GM18867 (cell line): ENCODE measurements at regions not wholly inside any gene's neighbourhood (a gene's known extent, or its start where the extent isn't known, plus 50 kb on each side); places are given as distances from the start of the nearest gene placed in this dataset.

ENCODE experiments used
- ATAC-seq: cut with Tn5 transposase; IDR thresholded peaks from one replicate; pipeline ENCODE4 v1.9.1; 2021; ENCODE audit warnings: mild to moderate bottlenecking, moderate library complexity; ENCODE audit not compliant: unreplicated experiment

GRCh38 chr2:5119046-5119445, 573.1 kb upstream of the SOX11 start:
- ATAC-seq: no peak

DNA sequence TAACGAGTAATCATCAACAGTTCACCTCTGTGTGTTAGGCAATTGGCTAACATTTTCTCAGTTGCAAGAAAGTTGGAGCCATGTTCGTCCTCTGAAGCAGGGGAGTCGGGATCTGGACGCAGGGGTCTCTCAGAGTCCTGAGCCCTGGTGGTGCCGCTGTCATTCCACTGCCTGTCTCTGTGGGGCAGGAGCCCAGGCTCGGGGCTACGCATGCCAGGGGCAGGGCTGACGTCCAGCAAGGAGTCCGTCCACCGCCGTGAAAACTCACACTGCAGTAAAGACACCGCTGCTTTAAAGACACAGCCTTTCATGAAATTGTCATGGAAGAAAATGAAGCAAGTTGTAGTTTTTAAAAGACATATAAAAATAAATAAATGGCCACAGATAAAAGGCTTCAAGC, 571.1 kb upstream of the SOX11 start:
- ATAC-seq: no peak

- ATAC-seq: no peak
Observed at GRCh38 chr2:5121642-5122041, 570.5 kb upstream of the SOX11 start.

DNA sequence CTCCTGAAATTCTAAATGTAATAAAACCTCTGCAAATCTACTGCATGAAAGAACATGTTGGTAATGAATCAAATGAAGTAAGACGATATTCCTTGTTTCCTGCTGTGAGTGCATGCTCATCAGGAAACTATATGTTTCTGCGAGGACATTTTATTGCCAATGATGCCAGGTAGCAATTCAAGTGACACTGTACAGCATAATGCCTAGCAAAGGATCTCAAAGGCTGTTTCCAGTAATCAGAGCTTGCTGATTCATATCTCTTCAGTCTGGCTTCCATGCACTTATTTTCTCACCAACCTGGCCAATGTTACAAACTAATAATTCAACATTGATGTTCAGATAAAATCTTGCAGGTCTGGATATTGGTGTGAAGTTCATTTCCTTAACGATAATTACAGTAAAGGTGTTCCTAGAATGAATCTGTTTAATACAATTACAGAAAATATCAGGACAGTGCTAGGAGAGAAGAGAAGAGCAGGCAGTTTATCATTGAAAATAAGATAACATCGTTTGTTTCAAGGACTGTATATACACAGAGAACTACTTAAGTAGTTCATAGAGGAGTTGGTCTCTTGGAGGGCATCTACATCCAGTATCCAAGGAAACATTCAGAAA, 568.5 kb upstream of the SOX11 start:
- no peak for ATAC-seq

DNA sequence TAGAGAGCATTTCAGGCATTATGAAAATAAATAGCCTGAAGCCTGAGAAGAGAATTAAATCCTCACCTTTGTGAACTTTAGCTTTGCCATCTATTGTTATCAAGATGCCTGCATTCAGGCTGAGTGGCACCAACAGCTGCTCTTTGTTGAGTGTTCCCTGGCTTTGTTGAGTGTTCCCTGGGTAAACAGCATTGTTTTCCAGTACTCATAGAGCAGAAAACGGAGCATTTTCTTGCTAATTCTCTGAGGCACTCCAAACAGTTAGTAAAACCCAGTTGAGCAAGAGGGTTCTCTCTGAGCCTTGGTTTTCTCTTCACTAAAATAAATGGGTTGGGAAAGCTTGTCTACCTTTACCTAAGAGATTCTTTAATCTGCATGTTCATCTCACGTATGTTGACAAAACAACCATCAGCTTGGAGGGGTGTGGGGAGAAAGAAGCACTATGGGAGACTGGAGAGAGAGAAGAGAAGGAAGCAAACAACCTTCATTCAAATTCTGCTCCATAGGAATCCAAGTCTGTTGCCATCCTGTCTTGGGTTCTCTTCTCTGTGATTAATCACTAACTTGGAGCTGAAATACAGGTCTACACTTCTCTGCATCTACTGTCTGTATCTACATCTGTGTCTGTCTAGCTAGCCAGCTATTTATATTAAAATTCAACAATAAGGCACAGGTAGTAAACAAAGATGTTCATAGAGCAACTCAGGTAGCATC, 567.0 kb upstream of the SOX11 start:
- no peak for ATAC-seq

GRCh38 chr2:5132281-5132680, 559.9 kb upstream of the SOX11 start:
- no peak for ATAC-seq

GRCh38 chr2:5140347-5140746, 551.8 kb upstream of the SOX11 start:
- ATAC-seq: no peak

- ATAC-seq: no peak
Observed at GRCh38 chr2:5144159-5144558, 548.0 kb upstream of the SOX11 start.

DNA sequence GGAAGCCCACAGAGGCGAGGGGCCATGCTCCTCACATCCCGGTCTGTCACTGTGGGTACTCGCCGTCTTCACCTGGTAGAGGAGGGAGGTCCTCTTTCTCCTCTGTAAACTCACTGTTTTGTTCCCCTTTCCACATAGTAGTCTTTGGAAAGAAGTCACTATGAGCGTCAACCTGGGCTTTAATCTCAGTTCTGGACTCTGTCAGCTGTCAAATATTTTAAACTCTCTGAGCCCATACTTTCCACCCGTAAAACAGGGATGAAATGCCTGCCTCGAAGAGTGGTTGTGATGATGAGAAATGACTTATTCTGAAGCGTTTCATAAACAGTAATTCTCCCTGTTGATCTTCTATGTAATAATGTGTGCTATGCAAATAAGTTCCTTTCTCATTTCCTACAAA, 547.1 kb upstream of the SOX11 start:
- ATAC-seq: no peak

DNA sequence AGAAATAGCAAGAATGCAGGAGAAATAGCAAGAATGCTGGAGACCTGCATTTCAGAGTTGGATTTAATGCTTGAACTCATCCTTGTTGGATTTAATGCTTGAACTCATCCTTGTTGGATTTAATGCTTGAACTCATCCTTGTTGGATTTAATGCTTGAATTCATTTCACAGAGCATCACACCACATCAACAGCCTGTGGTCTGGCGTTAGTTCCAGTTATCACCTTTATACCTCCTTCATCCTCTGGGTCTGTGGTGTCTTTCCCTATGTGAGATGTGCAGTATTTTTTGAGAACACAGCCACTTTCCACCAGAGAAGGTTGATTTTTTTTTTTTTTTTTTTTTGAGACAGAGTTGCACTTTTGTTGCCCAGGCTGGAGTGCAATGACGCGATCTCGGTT, 546.4 kb upstream of the SOX11 start:
- no peak for ATAC-seq

GRCh38 chr2:5148392-5149085, 543.6 kb upstream of the SOX11 start:
- ATAC-seq: no peak

GRCh38 chr2:5150871-5151270, 541.3 kb upstream of the SOX11 start:
- ATAC-seq: no peak

- no peak for ATAC-seq
Observed at GRCh38 chr2:5164776-5165525, 527.2 kb upstream of the SOX11 start.

GRCh38 chr2:5172923-5173322, 519.3 kb upstream of the SOX11 start:
- no peak for ATAC-seq

DNA sequence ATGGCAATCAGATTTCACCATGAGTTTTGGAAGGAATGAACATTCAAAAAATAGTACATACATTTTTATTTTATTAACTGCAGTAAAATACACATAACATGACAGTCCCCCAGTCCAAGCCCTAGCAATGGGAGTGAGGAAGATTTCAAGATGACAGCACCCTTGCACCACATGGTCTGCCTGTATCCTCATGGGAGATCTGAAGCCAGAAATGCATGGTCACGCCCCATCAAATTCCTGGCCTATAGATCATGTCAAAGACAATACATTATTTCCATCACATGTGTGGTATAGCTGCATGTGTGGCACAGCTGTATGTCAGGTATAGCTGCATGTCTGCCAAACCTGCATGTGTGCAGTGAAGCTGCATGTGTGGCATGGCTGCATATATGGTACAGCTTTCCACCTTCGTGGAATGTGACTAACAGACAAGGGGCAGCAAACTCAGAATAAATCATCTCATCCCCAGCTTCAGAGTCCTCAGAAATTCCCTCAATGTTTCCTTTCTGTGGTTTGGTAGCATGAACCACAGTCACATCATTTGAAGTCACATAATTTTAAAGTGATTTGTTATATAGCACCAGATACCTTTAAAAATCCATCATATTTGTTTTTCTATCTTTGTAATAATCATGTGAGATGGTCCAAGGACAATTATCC, 518.2 kb upstream of the SOX11 start:
- no peak for ATAC-seq

DNA sequence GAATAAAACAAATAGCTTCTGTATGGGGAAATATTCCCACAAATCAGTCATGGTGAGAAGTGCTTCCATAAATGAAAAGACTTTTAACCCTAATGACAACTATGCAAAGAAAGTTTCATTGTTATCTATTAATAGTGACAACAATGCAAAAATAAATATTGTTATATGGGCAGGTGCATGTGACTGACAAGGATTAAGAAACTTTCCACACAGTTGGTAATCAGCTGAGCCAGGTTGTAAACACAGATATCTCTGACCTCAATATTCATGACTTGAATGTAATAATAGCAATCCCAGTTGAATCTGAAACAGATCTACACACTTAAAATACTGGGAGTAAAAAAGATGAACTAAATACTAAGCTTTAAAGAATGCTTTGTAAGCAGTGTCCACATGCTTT, 517.0 kb upstream of the SOX11 start:
- no peak for ATAC-seq

DNA sequence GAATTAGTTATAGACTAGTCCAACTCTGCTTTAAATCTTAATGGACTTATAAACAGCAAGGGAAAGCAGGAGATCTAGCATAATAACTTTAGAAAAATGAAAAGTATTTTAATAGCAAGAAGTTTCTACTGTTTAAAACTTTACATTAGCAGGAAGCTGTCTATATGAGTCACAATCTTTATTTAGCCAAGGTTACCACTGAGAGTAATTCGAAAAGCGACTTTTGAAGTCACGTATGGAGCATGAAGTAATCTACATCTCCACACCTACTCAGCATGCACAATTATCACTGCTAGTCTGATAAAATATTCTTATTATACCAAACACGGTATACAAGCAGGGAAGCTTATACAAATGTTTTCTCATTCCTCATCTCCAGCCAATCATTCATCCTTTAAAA, 515.4 kb upstream of the SOX11 start:
- ATAC-seq: no peak

GRCh38 chr2:5183031-5183430, 509.2 kb upstream of the SOX11 start:
- no peak for ATAC-seq

GRCh38 chr2:5187283-5187682, 504.9 kb upstream of the SOX11 start:
- no peak for ATAC-seq

GRCh38 chr2:5188636-5189035, 503.5 kb upstream of the SOX11 start:
- ATAC-seq: no peak

DNA sequence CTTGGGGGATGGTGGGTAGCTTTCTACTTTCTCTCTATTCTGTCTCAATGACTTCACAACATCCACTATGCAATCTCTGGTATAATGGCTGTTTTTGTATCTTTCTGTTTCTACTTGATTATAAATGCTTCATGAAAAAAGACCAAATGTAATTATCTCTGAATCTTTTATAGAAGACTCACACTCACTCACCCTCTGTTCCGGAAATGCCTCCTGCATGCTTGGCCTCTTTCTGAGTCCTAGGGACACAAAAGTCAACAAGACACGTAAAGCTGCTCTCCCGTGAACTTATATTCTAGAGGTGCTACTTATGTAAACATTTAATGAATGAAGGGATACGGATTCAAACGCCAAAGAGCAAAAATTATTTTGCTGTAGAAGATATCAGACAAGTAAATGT, 502.2 kb upstream of the SOX11 start:
- no peak for ATAC-seq
